ENCODE measurements at regions not wholly inside any gene's neighbourhood (a gene's known extent, or its start where the extent isn't known, plus 50 kb on each side); places are given as distances from the start of the nearest gene placed in this dataset.

GRCh38 chr17:69872675-69873262 lies 202.3 kb upstream of the KCNJ16 start:
- Histone ChIP-seq H3K4me3 (ENCODE audit: low read length) (no peak overlapping the region), H3K27ac (ENCODE audit: low read length) (no peak overlapping the region), H3K27me3 (ENCODE audit: control insufficient read depth, insufficient read depth) (no peaks in the 10 kb centered on the region), H3K4me1 (ENCODE audit: control insufficient read depth, insufficient read depth, low read length) (no peaks in the 10 kb centered on the region), H3K9me3 (ENCODE audit: control insufficient read depth, low read length) (no peaks in the 10 kb centered on the region)
- WGBS, result 95% methylated on average over 3 of the region's 3 CpGs
- intact Hi-C loops (cut with DNase I), result no loop called here
- DNase-seq (no peak), ATAC-seq (no peak)

GRCh38 chr17:69874175-69874670 lies 200.8 kb upstream of the KCNJ16 start:
- intact Hi-C loops (cut with DNase I), result no loop called here
- H3K27me3 ChIP-seq (ENCODE audit: control insufficient read depth, insufficient read depth), result no peaks in the 10 kb centered on the region
- no peaks in the 10 kb centered on the region for H3K4me1 ChIP-seq (ENCODE audit: control insufficient read depth, insufficient read depth, low read length)
- no peak overlapping the region for H3K27ac ChIP-seq (ENCODE audit: low read length)
- DNase-seq (no peak), ATAC-seq (peak in 1 of 2 donors; percentile 51)
- H3K4me3 ChIP-seq (ENCODE audit: low read length), result no peak overlapping the region
- H3K9me3 ChIP-seq (ENCODE audit: control insufficient read depth, low read length), result no peaks in the 10 kb centered on the region

GRCh38 chr17:69876757-69877156 lies 198.3 kb upstream of the KCNJ16 start:
- DNase-seq (no peak), ATAC-seq (no peak)
- no peaks in the 10 kb centered on the region for H3K4me1 ChIP-seq (ENCODE audit: control insufficient read depth, insufficient read depth, low read length)

GRCh38 chr17:69878661-69879060 lies 196.4 kb upstream of the KCNJ16 start:
- Histone ChIP-seq H3K27ac (ENCODE audit: low read length) (no peak overlapping the region), H3K4me3 (ENCODE audit: low read length) (no peak overlapping the region), H3K27me3 (ENCODE audit: control insufficient read depth, insufficient read depth) (no peaks in the 10 kb centered on the region), H3K9me3 (ENCODE audit: control insufficient read depth, low read length) (no peaks in the 10 kb centered on the region), H3K4me1 (ENCODE audit: control insufficient read depth, insufficient read depth, low read length) (no peaks in the 10 kb centered on the region)
- 69% methylated on average over 2 of the region's 2 CpGs for WGBS
- no peak for DNase-seq
- intact Hi-C loops (cut with DNase I), result no loop called here
- ATAC-seq, result no peak

More at GRCh38 chr17:69876757-69877156, 198.3 kb upstream of the KCNJ16 start:
- intact Hi-C loops (cut with DNase I), result no loop called here
- H3K27ac ChIP-seq (ENCODE audit: low read length), result no peak overlapping the region
- H3K27me3 ChIP-seq (ENCODE audit: control insufficient read depth, insufficient read depth), result no peaks in the 10 kb centered on the region
- H3K4me3 ChIP-seq (ENCODE audit: low read length), result no peak overlapping the region
- H3K9me3 ChIP-seq (ENCODE audit: control insufficient read depth, low read length), result no peaks in the 10 kb centered on the region

- Histone ChIP-seq H3K9me3 (ENCODE audit: control insufficient read depth, low read length) (no peaks in the 10 kb centered on the region), H3K4me3 (ENCODE audit: low read length) (no peak overlapping the region), H3K27me3 (ENCODE audit: control insufficient read depth, insufficient read depth) (no peaks in the 10 kb centered on the region), H3K4me1 (ENCODE audit: control insufficient read depth, insufficient read depth, low read length) (no peaks in the 10 kb centered on the region), H3K27ac (ENCODE audit: low read length) (no peak overlapping the region)
- intact Hi-C loops (cut with DNase I), result no loop called here
- 0% methylated on average over 1 of the region's 1 CpG for WGBS
- DNase-seq (no peak), ATAC-seq (no peak)
Observed at GRCh38 chr17:69879576-69879975, 195.4 kb upstream of the KCNJ16 start.

GRCh38 chr17:69880591-69881112 lies 194.4 kb upstream of the KCNJ16 start:
- DNase-seq, result no peak
- intact Hi-C loops (cut with DNase I), result no loop called here
- 89% methylated on average over 4 of the region's 4 CpGs for WGBS
- no peak for ATAC-seq
- Histone ChIP-seq H3K4me3 (ENCODE audit: low read length) (no peak overlapping the region), H3K4me1 (ENCODE audit: control insufficient read depth, insufficient read depth, low read length) (no peaks in the 10 kb centered on the region), H3K27me3 (ENCODE audit: control insufficient read depth, insufficient read depth) (no peaks in the 10 kb centered on the region), H3K9me3 (ENCODE audit: control insufficient read depth, low read length) (no peaks in the 10 kb centered on the region), H3K27ac (ENCODE audit: low read length) (no peak overlapping the region)

- intact Hi-C loops (cut with DNase I), result no loop called here
- no peaks in the 10 kb centered on the region for H3K4me1 ChIP-seq (ENCODE audit: control insufficient read depth, insufficient read depth, low read length)
- H3K4me3 ChIP-seq (ENCODE audit: low read length), result no peak overlapping the region
- no peak for DNase-seq
- 83% methylated on average over 2 of the region's 2 CpGs for WGBS
- ATAC-seq, result no peak
- no peak overlapping the region for H3K27ac ChIP-seq (ENCODE audit: low read length)
- H3K9me3 ChIP-seq (ENCODE audit: control insufficient read depth, low read length), result no peaks in the 10 kb centered on the region
- no peaks in the 10 kb centered on the region for H3K27me3 ChIP-seq (ENCODE audit: control insufficient read depth, insufficient read depth)
Observed at GRCh38 chr17:69882281-69882680, 192.7 kb upstream of the KCNJ16 start.

- Histone ChIP-seq H3K4me1 (ENCODE audit: control insufficient read depth, insufficient read depth, low read length) (no peaks in the 10 kb centered on the region), H3K27ac (ENCODE audit: low read length) (no peak overlapping the region), H3K4me3 (ENCODE audit: low read length) (no peak overlapping the region), H3K27me3 (ENCODE audit: control insufficient read depth, insufficient read depth) (no peaks in the 10 kb centered on the region), H3K9me3 (ENCODE audit: control insufficient read depth, low read length) (no peaks in the 10 kb centered on the region)
- ATAC-seq (no peak), DNase-seq (no peak)
- 81% methylated on average over 3 of the region's 3 CpGs for WGBS
- intact Hi-C loops (cut with DNase I), result no loop called here
Observed at GRCh38 chr17:69883120-69883519, 191.9 kb upstream of the KCNJ16 start.

- H3K27ac ChIP-seq (ENCODE audit: low read length), result no peak overlapping the region
- intact Hi-C loops (cut with DNase I), result no loop called here
- H3K9me3 ChIP-seq (ENCODE audit: control insufficient read depth, low read length), result no peaks in the 10 kb centered on the region
- no peak overlapping the region for H3K4me3 ChIP-seq (ENCODE audit: low read length)
- H3K27me3 ChIP-seq (ENCODE audit: control insufficient read depth, insufficient read depth), result no peaks in the 10 kb centered on the region
- no peak for ATAC-seq
- no peak for DNase-seq
- H3K4me1 ChIP-seq (ENCODE audit: control insufficient read depth, insufficient read depth, low read length), result no peaks in the 10 kb centered on the region
Observed at GRCh38 chr17:69884356-69884755, 190.7 kb upstream of the KCNJ16 start.

GRCh38 chr17:69884846-69885245 lies 190.2 kb upstream of the KCNJ16 start:
- WGBS, result 30% methylated on average over 2 of the region's 2 CpGs
- DNase-seq (no peak), ATAC-seq (no peak)
- Histone ChIP-seq H3K27me3 (ENCODE audit: control insufficient read depth, insufficient read depth) (no peaks in the 10 kb centered on the region), H3K4me1 (ENCODE audit: control insufficient read depth, insufficient read depth, low read length) (no peaks in the 10 kb centered on the region), H3K9me3 (ENCODE audit: control insufficient read depth, low read length) (no peaks in the 10 kb centered on the region), H3K27ac (ENCODE audit: low read length) (no peak overlapping the region), H3K4me3 (ENCODE audit: low read length) (no peak overlapping the region)
- intact Hi-C loops (cut with DNase I), result no loop called here

GRCh38 chr17:69898601-69899000 lies 176.4 kb upstream of the KCNJ16 start:
- intact Hi-C loops (cut with DNase I), result no loop called here

GRCh38 chr17:69900101-69900500 lies 174.9 kb upstream of the KCNJ16 start:
- no peak for DNase-seq
- Histone ChIP-seq H3K4me1 (ENCODE audit: control insufficient read depth, insufficient read depth, low read length) (peaks cover 3% of the 10 kb centered on the region), H3K27me3 (ENCODE audit: control insufficient read depth, insufficient read depth) (no peaks in the 10 kb centered on the region), H3K27ac (ENCODE audit: low read length) (no peak overlapping the region), H3K4me3 (ENCODE audit: low read length) (no peak overlapping the region), H3K9me3 (ENCODE audit: control insufficient read depth, low read length) (no peaks in the 10 kb centered on the region)
- intact Hi-C loops (cut with DNase I), result no loop called here
- 92% methylated on average over 3 of the region's 3 CpGs for WGBS
- ATAC-seq, result no peak

More at GRCh38 chr17:69898601-69899000, 176.4 kb upstream of the KCNJ16 start:
- Histone ChIP-seq H3K27me3 (ENCODE audit: control insufficient read depth, insufficient read depth) (no peaks in the 10 kb centered on the region), H3K4me1 (ENCODE audit: control insufficient read depth, insufficient read depth, low read length) (peaks cover 3% of the 10 kb centered on the region), H3K27ac (ENCODE audit: low read length) (no peak overlapping the region), H3K4me3 (ENCODE audit: low read length) (no peak overlapping the region), H3K9me3 (ENCODE audit: control insufficient read depth, low read length) (no peaks in the 10 kb centered on the region)
- WGBS, result 76% methylated on average over 5 of the region's 5 CpGs
- no peak for ATAC-seq
- no peak for DNase-seq
